HepG2 (cell line): ENCODE measurements at regions not wholly inside any gene's neighbourhood (a gene's known extent, or its start where the extent isn't known, plus 50 kb on each side); places are given as distances from the start of the nearest gene placed in this dataset.

Experiments used
- AFF4 ChIP-seq: sonication (generic); formaldehyde crosslinking; IDR thresholded peaks from 2 replicates; pipeline ENCODE4 v1.4.0; 2020; ENCODE audit warnings: missing genetic modification reagents
- AHR ChIP-seq: IDR thresholded peaks from 2 replicates; pipeline ENCODE4 v1.6.1; 2018; ENCODE audit warnings: missing genetic modification reagents, missing compliant biosample characterization
- CTCF ChIP-seq: sonication (generic); formaldehyde crosslinking; IDR thresholded peaks from 2 replicates; pipeline ENCODE4 v1.5.0; 2020; ENCODE audit warnings: mild to moderate bottlenecking, missing genetic modification reagents, moderate library complexity
- DZIP1 ChIP-seq: sonication (generic); formaldehyde crosslinking; IDR thresholded peaks from 2 replicates; pipeline ENCODE4 v1.5.0; 2020; ENCODE audit warnings: mild to moderate bottlenecking, missing genetic modification reagents
- FOXC1 ChIP-seq: sonication (generic); formaldehyde crosslinking; IDR thresholded peaks from 2 replicates; pipeline ENCODE4 v1.8.0; 2022; ENCODE audit warnings: mild to moderate bottlenecking, missing genetic modification reagents, borderline replicate concordance
- MEIS2 ChIP-seq: sonication (generic); formaldehyde crosslinking; IDR thresholded peaks from 2 replicates; pipeline ENCODE4 v1.9.0; 2021; ENCODE audit warnings: mild to moderate bottlenecking, missing genetic modification reagents
- NFE2 ChIP-seq: sonication (generic); formaldehyde crosslinking; IDR thresholded peaks from 2 replicates; pipeline ENCODE4 v1.4.0; 2020; ENCODE audit warnings: missing genetic modification reagents
- NR3C1 ChIP-seq: sonication (generic); formaldehyde crosslinking; IDR thresholded peaks from 2 replicates; pipeline ENCODE4 v1.4.0; 2020; ENCODE audit warnings: missing genetic modification reagents
- ZBTB20 ChIP-seq: sonication (generic); formaldehyde crosslinking; IDR thresholded peaks from 2 replicates; pipeline ENCODE4 v1.8.1; 2023; ENCODE audit warnings: missing genetic modification reagents, low read depth, mild to moderate bottlenecking, borderline replicate concordance
- ZNF496 ChIP-seq: sonication (generic); formaldehyde crosslinking; IDR thresholded peaks from 2 replicates; pipeline ENCODE4 v1.8.1; 2023; ENCODE audit warnings: mild to moderate bottlenecking, moderate library complexity, missing genetic modification reagents; ENCODE audit not compliant: insufficient replicate concordance
- ZNF589 ChIP-seq: sonication (generic); formaldehyde crosslinking; conservative IDR thresholded peaks from 2 replicates; pipeline ENCODE4 v1.8.0; 2022; ENCODE audit warnings: mild to moderate bottlenecking, moderate library complexity, missing genetic modification reagents
- ZNF644 ChIP-seq: IDR thresholded peaks from 2 replicates; pipeline ENCODE4 v1.6.1; 2016; ENCODE audit warnings: low read depth
- ZNF687 ChIP-seq: sonication (generic); formaldehyde crosslinking; IDR thresholded peaks from 2 replicates; pipeline ENCODE4 v1.5.1; 2020; ENCODE audit warnings: mild to moderate bottlenecking, missing genetic modification reagents, moderate library complexity
- ZNF800 ChIP-seq: sonication (generic); formaldehyde crosslinking; IDR thresholded peaks from 2 replicates; pipeline ENCODE4 v1.4.0; 2020; ENCODE audit warnings: missing genetic modification reagents

- TF ChIP-seq DZIP1 (CRISPR knock-in tag) (no peak), ZNF496 (no peak), CTCF (CRISPR knock-in tag) (no peak), FOXC1 (no peak), AHR (CRISPR knock-in tag) (no peak), NR3C1 (no peak), ZNF589 (CRISPR knock-in tag) (no peak), ZNF687 (CRISPR knock-in tag) (peak; percentile 24; the same call in 1 of the 2 replicates), AFF4 (CRISPR knock-in tag) (no peak), ZBTB20 (CRISPR knock-in tag) (no peak), MEIS2 (CRISPR knock-in tag) (no peak), ZNF800 (CRISPR knock-in tag) (no peak), ZNF644 (CRISPR knock-in tag) (peak; percentile 85; the same call in 1 of the 2 replicates), NFE2 (no peak)
Measured at GRCh38 chr12:115227137-115227615, 543.2 kb upstream of the TBX3 start (continued).
